ENCODE measurements at regions not wholly inside any gene's neighbourhood (a gene's known extent, or its start where the extent isn't known, plus 50 kb on each side); places are given as distances from the start of the nearest gene placed in this dataset.
"Not testable (repeated sequence)": the region's sequence is repeated elsewhere in the genome, so short reads cannot be mapped to it uniquely, and the experiment has no call there.

DNA sequence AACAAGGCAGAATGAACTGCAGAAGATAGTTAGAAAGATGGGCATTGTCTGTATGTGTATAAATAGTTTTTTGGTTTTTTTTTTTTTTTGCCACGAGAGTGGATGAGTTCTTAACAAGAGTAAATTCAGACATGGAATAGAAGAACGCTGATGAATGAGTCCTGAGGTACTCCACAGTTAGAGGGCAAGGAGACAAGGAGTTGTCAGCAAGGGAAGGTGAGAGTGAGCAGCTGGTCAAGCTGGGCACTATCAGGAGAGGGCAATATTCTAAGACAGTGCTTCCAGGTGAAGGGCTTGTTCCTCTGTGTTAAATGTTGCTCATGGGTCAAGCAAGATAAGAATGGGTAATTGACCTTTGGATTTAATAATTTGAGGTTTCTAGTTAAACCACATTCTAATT, 138.6 kb upstream of the FAM78B start:
- DNase-seq (ENCODE audit: low read depth, low spot score): no peak

DNA sequence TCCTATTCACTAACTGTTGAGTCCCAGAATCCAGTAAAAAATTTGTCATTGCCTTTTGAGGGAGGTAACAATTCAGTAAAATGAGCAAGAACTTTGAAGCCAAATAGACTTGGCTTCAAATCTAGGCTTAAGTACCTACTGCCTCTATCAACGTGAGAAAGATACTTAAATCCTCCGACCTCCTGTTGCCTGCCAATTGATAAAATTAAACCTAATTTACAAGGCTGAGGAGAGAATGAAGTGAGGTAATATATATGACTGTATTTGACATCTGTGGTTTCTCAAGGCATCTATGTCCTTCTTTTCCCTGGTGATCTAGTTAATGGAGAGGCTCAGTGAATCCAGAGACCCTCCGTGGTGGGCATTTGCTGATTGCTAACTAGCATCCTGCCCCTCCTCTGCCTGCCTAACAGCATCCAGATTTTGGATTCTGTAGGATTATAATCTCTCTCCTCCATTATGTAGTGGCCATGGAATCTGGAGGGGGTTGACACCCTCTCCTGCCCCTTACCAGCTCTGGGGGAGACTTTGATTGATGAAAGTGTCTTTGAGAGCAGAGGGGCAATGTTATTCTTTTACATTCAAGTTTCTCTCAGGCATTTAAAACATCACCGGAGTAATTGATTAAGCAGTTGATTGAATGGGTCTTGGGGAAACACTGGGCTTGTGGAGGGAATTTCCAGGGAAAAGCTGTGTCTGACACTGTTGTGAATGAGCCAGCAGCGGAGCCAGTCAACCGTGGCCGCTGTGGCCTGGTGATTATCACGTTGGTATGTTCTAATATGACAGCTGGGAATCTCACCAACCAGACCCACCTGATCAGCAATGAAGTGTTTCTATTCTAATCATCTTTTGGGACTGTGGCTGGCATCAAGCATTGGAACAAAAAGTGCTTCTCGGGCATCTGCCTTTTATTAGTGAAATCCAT, 140.7 kb upstream of the FAM78B start:
- no peak for DNase-seq (ENCODE audit: low read depth, low spot score)

DNA sequence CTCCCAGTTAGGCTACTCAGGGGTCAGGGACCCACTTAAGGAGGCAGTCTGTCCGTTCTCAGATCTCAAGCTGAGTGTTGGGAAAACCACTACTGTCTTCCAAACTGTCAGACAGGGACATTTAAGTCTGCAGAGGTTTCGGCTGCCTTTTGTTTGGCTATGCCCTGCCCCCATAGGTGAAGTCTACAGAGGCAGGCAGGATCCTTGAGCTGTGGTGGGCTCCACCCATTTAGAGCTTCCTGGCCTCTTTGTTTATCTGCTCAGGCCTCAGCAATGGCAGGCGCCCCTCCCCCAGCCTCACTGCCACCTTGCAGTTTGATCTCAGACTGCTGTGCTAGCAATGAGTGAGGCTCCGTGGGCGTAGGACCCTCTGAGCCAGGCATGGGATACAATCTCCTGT, 149.5 kb upstream of the FAM78B start:
- DNase-seq (ENCODE audit: low read depth, low spot score): not testable (repeated sequence)

DNA sequence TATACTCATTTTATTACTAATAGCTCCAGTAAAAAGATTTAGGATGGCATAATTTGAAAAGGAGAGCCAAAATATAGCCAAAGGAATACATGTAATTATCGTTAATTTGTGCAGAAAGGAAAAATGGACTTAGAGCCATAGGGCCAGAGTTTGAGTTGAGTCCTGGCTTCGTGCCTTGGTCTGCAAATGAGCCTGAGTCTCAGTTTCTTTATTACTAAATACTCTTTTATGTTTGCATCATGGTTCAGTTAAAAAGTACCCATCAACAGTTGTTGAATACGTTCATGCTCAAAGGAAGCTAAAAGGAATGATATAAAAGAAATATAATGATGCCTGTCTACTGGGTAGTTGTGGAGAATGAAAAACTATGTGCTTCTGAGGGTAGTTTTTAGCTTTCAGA, 155.7 kb upstream of the FAM78B start:
- no peak for DNase-seq (ENCODE audit: low read depth, low spot score)

DNA sequence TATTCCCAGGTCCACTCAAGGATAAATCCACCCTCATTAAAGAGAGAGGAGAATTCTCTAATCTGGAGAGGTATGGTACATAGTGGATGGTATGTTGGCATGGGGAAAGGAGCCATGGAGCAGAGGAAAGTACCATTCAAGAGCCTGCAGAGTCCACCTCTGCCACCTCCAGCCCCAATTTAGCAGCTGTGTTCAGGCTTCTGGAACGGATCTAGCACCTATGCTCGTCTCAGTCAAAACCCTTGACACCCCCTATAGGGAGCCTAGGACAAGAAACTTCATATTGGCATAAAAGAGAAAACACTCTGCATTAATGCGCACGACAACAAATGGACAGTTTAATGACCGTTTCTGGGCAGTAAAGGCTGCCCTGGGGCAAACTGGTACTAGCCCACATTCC, 161.1 kb upstream of the FAM78B start:
- no peak for DNase-seq (ENCODE audit: low read depth, low spot score)

DNA sequence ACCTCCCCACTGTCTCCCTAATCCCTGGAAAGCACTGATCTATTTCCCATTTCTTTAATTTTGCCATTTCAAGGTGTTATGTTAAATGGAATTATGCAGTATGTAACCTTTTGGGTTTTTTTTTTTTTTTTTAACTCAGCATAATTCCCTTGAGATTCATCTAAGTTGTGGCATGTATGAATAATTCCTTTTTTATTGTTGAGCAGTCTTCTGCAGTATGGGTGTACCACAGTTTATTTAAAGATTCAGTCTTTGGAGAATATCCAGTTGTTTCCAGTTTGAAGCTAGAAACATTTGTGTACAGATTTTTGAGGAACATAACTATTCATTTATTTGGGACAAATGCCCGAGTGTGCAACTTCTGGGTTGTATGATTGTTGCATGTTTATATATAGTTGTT, 162.2 kb upstream of the FAM78B start:
- no peak for DNase-seq (ENCODE audit: low read depth, low spot score)

DNA sequence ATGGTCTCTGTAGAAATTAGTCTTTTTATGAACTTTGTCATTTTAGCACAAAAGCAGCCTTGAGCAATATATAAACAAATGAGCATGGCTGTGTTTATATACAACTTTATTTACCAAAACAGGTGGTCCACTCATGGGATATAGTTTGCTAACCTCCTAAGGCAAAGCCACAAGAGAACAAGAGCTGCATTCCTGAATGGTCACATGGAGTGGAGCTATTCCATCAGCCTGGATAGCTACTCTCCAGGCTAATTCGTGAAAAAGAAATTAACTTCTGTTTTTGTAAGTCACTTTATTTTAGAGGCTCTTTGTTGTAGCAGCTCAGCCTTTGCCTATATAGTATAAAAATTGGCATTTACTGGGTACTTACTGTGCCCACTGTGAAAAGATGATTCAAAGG, 163.3 kb upstream of the FAM78B start:
- DNase-seq (ENCODE audit: low read depth, low spot score): no peak

DNA sequence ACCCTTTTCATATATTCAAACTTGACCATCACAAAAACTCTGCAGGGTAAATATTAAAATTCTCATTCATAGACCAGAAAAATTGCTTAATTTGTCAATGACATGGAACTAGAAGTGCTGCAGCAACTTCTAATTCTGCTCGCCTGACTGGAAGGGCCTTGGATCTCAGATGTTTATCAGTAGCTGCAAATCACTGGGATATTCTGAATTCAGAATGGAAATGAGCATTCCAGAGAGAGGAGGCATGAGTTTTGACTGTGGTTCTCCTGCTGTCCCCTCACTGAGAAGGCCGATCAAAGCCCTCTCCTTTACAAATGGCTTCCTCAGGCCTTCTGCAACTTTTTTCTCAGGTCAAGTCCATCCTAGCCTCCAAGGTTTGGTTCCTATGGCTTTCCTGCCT, 171.3 kb upstream of the FAM78B start:
- no peak for DNase-seq (ENCODE audit: low read depth, low spot score)

DNA sequence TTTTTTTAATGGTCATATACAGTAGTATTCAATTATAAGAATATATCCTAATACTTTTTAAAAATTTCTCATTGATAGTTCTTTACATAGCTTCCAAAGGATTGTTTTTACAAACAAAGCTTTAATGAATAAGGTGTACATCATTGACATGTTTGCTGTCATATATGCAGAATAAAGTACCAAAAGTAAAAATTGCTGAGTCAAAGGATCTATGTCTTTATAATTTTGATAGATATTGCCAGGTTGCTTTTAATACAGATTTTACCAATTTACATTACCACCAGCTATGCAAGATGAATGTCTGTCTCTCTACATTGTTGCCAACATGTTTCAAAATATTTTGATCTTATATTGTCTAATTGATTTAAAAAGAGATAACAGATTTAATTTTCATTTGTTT, 173.9 kb upstream of the FAM78B start:
- DNase-seq (ENCODE audit: low read depth, low spot score): no peak

DNA sequence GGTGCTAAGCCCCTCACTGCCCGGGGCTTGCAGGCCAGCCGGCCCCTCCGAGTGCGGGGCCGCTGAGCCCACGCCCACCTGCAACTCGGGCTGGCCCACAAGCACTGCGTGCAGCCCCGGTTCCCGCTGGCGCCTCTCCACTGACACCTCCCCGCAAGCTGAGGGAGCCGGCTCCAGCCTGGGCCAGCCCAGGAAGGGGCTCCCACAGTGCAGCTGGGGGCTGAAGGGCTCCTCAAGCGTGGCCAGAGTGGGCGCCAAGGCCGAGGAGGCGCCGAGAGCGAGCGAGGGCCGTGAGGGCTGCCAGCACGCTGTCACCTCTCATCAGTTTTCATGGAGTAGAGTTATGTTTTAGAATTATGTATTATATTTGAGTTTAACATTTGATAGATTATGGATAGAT, 176.5 kb upstream of the FAM78B start:
- no peak for DNase-seq (ENCODE audit: low read depth, low spot score)

DNA sequence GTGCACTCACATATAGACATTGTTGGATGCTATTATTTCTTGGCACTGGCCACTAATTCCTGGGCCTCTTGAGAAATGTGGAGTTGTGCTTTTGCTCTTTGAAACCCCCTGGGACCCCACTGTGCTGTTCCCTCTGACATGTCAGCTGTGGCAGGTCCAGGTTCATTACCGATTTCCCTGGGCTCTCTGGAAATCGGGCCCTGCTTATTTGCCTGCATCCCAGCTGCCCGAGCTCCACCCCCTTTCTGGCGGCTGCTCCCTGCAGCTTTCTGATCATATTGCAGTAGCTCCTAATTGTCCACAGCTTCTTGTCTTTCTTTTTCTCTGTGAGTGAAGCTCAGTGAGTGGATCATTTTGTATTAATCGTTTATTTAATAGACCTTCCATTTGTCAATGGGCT, 183.7 kb upstream of the FAM78B start:
- no peak for DNase-seq (ENCODE audit: low read depth, low spot score)

DNA sequence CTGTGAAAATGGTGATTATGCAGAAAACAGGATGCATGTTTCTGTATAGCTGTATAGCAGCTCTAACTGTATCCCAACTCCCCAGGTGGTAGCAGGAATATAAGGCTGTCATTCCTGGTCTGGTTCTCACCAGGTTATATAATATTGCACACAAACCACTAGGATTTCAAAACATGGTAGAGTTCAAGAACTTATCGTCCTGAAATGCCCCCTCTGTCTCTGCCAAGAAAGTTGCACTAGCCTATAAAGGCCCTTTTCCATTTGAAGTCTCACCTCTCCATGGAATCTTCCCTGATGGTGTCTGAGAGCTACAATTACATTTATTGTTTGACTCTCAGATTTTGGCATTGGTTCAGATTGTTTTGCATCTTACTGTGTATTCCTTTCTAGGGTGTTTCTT, 184.9 kb upstream of the FAM78B start:
- no peak for DNase-seq (ENCODE audit: low read depth, low spot score)

DNA sequence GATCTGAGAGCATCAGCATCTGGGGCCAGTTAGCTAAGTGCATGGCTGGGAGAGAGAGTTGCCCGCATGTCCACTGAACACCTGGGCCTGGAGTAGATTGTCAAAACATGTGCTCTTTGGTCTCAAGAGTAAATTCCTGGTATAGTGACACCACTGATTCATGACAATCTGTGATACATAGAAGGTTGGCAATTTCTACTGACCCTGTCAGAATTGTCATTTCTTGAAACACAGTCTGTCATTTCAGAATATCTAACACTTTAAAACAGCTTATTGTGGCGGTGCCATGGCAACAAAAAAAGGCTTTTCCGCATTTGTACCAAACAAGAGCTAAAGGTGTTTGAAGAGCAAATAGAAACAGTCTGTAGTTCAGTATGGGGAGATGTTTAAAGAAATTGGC, 186.4 kb upstream of the FAM78B start:
- no peak for DNase-seq (ENCODE audit: low read depth, low spot score)

DNA sequence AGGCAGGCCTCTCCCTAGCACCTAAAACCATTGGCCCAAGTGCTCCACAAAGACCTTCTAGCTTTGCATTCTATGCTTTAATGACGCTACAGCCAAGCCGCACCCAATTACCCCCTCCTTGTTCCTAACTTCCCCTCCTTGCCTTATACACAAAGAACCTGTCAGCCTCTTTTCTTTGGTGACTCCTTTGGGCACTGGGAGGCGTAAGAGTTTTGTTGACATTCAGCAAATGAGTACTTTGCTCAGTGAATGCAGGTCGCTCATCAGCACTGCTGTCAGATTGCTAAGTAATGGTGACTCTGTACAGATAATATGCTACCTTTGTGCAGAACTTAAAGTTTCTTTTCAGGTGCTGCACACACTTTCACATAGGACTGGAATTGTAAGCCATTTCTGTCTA, 187.6 kb upstream of the FAM78B start:
- no peak for DNase-seq (ENCODE audit: low read depth, low spot score)

DNA sequence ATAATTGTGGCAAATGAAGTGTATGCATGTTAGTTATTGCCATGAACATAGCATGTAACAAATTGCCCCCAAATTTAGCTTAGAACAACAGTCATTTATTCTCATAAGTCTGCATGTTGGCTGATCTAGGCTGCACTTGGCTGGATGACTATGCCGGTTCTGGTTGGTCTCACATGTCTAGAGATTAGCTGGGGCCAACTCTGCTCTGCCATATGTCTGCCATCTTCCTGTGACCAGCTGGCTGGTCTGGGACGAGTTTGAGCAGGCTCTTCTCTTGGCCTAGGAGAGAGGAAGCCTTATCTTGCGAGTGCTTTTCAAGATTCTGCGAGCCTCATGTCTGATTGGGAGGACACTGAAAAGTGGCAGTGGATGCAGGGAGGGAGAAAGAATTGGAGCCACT, 198.3 kb upstream of the FAM78B start:
- DNase-seq (ENCODE audit: low read depth, low spot score): no peak

DNA sequence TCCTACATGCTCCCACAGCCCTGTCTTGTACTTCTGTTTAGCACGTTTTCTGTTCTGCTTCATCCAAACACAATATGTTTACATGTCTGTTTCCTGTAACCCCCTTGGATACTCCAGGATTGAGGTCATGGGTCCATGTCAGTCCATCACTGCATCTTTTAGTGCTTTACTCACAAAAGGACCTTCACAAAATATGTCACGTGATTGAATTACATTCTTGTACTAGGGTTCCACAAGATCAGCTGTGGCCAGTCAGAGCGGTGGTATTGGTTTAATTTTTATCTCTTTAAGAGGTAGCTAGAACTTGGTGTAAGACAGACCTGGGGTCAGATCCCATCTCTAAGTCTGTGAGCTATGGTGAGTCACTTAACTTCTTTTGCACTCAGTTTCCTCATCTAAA, 201.2 kb upstream of the FAM78B start:
- no peak for DNase-seq (ENCODE audit: low read depth, low spot score)

DNA sequence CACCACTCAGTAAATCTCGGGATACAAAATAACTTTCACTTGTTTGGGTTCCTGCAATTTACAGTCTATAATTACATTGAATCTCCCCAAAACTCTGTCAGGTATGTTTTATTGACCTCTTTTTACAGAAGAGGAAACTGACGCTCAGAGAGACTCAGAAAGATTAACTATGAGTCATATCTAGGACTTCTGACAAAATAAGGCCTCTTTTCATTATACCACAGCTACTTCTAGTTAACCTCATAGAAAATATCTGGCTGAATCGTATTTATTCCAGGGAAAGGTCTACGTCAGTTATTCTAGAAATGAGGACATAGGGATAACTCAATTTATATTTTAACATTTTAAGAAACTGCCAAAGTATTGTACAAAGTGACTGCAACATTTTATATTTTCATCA, 211.1 kb upstream of the FAM78B start:
- DNase-seq (ENCODE audit: low read depth, low spot score): no peak

DNA sequence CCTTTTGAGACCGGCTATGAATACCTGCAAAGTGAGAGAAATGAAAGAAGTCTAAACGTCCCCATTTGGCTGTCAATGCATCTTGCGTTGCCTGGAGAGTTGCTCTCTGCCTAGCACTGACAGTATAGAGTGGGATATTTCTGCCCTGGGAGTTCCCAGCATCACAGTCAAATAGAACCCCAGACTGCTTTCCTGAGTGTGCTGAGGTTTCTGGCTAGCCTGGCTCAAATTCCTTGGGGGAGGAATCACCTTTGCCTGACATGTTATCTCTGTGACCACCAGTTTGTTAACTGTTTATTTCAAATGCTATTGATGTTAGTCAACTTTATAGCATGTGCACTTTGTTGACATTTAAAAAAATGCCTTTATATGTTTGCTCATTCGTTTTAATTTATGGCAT, 212.0 kb upstream of the FAM78B start:
- DNase-seq (ENCODE audit: low read depth, low spot score): peak; percentile 53

DNA sequence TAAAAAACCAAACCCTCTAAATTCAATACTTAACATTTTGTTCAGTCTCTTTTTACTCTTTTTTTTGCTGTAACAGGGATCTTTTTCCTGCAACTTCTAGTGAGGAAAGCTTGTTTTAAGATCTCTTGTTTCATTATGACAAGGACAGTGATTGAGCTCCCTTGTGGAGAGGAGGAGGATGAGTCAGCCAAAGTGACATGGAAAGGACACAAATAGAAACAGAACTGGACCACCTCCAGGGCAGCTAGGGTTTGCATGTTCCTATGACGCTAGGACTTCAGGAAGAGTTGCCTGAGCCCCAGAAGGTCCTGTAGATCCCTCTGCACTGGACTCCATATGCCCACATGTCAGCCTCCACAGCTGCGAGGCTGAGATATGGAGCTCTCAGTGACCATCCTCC, 212.6 kb upstream of the FAM78B start:
- peak; percentile 17 for DNase-seq (ENCODE audit: low read depth, low spot score)

DNA sequence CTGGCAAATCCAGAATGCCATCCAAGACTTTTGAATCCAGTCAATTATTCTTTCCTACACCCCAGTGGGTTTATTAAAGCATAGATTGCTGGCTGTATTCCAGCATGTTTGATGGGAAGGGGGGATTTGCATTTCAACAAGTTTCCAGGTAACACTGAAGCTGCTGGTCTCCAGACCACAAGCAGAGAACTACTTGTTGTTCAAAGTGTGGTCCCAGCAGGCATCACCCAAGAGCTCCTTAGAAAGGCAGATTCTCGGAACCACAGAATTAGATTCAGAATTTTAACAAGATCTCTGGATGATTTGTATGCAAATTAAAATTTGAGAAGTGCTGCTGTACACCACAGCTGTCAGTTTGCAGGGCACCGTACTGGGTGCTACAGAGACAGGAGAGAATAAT, 216.3 kb upstream of the FAM78B start:
- DNase-seq (ENCODE audit: low read depth, low spot score): no peak

DNA sequence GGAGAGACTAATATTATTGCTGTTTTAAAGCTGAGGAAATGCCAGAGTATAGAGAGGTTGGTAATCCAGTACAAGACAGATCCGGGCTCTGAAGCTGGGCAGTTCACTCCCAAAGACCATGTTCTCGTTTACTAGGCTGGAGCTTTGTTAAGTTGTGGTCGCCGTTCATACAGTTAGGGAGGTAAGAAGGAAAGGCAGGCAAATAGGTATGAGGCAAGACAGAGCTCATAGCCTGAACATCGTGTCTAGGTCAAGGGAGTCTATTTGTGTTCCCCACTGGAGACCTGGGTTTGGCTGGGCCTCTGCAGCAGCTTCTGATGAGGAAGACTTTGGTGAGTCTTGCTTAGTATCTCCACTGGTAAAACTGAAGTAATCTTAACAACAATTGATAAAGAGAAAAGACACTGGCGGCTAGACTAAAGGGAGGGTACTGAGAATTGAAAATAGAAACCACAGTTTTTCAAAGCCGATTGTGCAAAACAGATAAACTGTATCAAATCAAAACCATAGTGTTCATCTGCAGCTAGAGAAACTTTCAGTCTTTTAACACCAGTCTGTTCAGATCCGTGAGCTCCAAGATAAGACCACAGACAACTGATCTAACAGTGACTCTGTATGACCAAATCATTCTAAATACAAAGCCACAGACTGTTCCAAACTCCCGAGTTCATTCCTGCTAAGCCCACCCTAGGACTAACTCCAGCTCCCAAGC, 217.0 kb upstream of the FAM78B start:
- no peak for DNase-seq (ENCODE audit: low read depth, low spot score)

DNA sequence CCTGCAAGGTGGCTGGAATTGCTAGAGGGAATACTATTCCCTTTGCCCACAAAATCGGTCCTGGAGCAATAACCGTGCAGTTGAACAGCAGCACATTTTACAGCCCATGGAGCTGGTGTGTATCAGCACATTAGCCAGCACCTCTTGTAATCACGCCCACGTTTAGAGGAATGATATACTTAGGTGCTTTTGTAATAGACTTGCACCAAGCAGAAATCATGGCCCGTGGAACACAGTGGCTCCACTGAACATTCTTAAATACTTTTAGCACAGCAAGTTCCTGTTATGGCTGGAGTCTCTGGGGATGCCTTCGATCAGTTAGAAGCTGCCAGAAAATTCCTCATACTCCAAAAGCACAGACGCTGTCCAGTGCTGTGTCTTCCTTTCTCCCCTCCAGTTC, 218.1 kb upstream of the FAM78B start:
- DNase-seq (ENCODE audit: low read depth, low spot score): no peak

DNA sequence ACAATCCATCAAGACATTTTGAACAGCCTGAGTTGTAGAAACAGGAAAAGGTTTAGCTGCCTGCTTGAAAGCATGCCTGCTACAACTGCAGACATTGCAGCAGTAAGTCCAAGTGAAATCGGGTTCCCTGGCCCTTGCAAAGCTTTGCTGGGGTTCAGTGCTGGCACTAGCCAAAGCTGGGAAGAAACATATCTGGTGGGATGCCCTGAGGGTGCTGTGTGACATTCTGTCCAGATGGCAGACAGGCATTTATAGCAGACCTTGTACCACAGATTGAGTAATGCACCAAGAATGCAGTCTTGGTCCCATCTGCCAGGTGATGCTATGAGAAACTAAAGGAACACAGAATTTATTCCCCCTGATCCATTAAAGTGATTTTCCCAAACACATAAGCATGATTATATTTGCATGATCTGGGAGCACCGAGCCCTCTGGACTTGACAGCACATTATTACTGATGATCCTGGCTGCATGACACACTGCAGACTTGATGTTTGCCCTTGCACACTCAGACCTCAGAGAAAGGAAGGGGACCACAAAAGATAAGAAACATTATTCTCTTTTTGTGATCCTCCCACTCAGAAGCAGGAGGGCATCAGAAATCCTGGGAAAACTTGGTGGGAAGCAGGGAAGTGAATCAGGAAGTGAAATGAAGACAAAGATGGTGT, 223.7 kb upstream of the FAM78B start:
- peak; percentile 25 for DNase-seq (ENCODE audit: low read depth, low spot score)
